ENCODE measurements at regions not wholly inside any gene's neighbourhood (a gene's known extent, or its start where the extent isn't known, plus 50 kb on each side); places are given as distances from the start of the nearest gene placed in this dataset.

DNA sequence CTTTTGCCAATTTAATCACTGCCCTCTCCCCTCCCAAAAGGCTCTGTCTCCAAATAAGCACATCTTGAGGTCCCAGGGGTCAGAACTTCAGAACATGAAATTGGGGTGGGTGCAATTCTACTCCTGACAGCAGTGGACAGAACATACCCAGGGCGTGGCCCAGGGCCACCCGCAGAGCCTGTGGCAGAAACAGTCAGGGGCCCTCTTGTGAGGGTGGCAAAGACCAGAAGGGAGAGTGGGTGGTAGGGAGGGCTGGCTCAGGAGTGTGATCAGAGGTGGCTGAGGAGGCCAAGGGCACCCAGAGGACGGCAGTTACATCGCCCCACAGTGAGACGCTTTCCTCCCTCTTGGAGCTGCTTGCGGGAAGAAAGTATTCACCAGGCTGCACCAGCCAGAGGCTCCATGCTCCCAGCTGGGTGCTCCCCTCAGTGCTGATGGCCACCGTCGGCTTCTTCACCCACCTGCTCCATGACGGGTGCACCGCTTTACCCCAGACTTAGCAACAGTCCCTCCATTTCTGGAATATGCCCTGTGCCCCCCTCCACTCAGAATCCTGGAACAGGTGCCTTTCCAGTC is 1388.0 kb downstream of the BRD1 start:
- no peak for DNase-seq
- Mint-ChIP-seq H3K36me3 (ENCODE audit: low read depth) (no peaks in the 10 kb centered on the region), H3K4me1 (no peaks in the 10 kb centered on the region), H3K4me3 (no peak overlapping the region), H3K27ac (no peak overlapping the region), H3K27me3 (no peaks in the 10 kb centered on the region), H3K9me3 (no peaks in the 10 kb centered on the region)
- POLR2A ChIA-PET = no interaction called here
- CTCF ChIA-PET = no interaction called here

DNA sequence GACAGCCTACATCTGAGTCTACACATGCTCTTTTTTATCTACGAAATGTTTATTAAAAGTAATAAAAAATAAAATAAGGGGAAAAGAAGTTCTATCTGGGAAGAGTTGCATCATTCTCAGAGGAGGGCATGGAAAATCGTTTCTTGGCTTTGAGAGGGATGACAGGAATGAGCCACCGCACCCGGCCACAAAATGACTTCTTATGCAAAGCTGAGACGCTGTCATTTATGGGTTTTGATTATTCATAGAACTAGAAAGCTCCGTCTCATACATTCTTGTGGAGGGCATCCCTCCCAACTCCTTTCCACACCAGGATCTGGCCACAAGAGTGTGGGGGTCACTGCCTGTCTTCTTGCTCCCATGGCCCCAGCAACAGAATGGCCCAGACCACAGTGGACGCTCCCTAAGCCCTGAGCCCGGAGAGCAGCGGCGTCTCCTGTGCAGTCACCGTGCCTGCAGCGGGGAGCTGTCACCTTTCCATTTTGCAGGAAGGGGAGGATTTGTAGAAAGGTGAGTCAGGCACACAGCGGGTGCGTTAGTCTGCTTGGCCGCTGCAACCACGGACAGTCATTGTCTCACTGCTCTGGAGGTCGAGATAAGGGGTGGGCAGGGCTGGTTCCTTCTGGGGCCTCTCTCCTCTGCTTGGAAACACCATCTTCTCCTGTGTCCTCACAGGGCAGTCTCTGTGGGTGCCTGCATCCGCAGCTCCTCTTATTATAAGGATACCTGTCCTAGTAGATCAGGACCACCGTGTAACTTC is 1388.7 kb downstream of the BRD1 start:
- Mint-ChIP-seq H3K36me3 (ENCODE audit: low read depth) (no peaks in the 10 kb centered on the region), H3K9me3 (no peaks in the 10 kb centered on the region), H3K27me3 (no peaks in the 10 kb centered on the region), H3K4me3 (no peak overlapping the region), H3K4me1 (no peaks in the 10 kb centered on the region), H3K27ac (no peak overlapping the region)
- POLR2A ChIA-PET = no interaction called here
- CTCF ChIA-PET = no interaction called here
- no peak for DNase-seq

DNA sequence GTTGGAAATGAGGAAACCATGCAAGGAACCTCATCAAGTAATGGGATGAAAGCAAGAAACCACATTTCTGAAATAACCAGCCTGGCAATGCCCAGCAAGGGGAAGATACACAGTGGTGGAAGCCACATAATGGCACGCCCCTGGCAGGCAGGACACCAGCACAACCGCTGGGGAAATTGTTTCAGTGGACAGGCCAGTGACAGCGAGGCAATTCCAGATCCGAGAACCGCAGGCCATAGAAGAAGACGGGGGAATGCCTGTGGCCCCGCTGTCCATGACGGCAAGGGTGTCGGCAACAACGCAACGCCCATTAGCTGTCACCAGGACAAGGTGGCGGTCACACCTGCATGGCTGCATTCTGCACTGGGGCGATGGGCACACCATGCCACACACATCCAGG is 1389.6 kb downstream of the BRD1 start:
- CTCF ChIA-PET = no interaction called here
- H3K36me3 Mint-ChIP-seq (ENCODE audit: low read depth) = no peaks in the 10 kb centered on the region
- POLR2A ChIA-PET = no interaction called here
- H3K4me1 Mint-ChIP-seq = no peaks in the 10 kb centered on the region
- H3K9me3 Mint-ChIP-seq = no peaks in the 10 kb centered on the region
- no peak for DNase-seq
- no peak overlapping the region for H3K4me3 Mint-ChIP-seq
- H3K27ac Mint-ChIP-seq = no peak overlapping the region
- no peaks in the 10 kb centered on the region for H3K27me3 Mint-ChIP-seq

DNA sequence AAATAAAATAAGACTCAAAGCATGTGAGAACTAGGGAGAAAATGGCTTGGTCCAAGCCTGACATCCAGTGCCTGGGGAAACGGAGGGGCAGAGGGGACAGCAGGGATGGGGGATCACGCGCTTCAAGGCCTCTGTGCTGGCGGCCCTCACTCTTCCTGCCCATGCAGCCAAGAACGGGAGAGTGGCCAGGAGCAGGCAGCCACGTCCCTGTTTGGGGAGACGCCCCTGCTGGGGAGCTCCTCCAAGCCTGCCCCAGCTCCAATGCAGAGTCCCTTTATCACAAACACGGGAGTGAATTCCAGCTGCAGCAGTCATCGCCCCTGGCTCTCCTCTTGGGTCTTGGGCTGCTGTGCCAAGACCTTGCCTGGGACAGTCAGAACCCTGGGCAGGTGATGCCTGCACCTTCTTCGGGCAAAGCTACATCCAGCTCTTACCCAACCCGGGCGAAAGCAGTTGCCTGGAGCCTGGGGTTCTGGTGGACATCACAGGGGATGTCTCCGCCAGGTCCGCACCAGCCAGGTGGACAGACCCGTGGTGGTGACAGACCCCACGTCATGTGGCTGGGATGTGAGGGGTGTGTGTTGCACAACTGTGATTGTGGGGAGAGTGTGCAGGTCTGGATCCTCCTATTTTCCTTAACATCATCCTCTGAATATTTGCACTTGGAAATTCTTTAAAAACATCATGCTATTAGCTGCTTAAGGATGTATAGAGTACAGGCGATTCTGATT is 1391.3 kb downstream of the BRD1 start:
- Mint-ChIP-seq H3K4me3 (no peak overlapping the region), H3K36me3 (ENCODE audit: low read depth) (no peaks in the 10 kb centered on the region), H3K9me3 (no peaks in the 10 kb centered on the region), H3K27me3 (no peaks in the 10 kb centered on the region), H3K27ac (no peak overlapping the region), H3K4me1 (no peaks in the 10 kb centered on the region)
- ChIA-PET POLR2A (no interaction called here), CTCF (no interaction called here)
- no peak for DNase-seq

DNA sequence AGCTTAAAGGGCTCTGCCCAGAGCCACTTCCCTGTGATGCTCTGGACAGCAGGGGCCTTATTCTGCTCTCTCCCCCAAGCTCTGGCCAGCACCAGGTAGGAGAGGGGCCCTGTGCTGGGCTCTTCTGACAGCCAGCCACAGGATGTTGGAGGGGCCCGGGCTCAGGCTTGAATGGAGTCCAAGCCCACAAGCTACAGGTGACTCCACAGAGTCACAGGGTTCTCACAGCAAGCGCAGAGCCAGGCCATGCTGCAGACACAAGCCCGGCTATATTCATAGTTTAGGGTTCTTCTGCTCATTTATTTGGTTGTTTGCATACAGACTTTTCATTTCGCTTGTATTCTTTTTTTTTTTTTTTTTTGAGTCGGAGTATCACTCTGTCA is 1392.8 kb downstream of the BRD1 start:
- H3K27me3 Mint-ChIP-seq = no peaks in the 10 kb centered on the region
- ChIA-PET CTCF (no interaction called here), POLR2A (no interaction called here)
- H3K4me1 Mint-ChIP-seq = no peaks in the 10 kb centered on the region
- no peaks in the 10 kb centered on the region for H3K9me3 Mint-ChIP-seq
- no peaks in the 10 kb centered on the region for H3K36me3 Mint-ChIP-seq (ENCODE audit: low read depth)
- no peak overlapping the region for H3K4me3 Mint-ChIP-seq
- no peak overlapping the region for H3K27ac Mint-ChIP-seq
- no peak for DNase-seq

DNA sequence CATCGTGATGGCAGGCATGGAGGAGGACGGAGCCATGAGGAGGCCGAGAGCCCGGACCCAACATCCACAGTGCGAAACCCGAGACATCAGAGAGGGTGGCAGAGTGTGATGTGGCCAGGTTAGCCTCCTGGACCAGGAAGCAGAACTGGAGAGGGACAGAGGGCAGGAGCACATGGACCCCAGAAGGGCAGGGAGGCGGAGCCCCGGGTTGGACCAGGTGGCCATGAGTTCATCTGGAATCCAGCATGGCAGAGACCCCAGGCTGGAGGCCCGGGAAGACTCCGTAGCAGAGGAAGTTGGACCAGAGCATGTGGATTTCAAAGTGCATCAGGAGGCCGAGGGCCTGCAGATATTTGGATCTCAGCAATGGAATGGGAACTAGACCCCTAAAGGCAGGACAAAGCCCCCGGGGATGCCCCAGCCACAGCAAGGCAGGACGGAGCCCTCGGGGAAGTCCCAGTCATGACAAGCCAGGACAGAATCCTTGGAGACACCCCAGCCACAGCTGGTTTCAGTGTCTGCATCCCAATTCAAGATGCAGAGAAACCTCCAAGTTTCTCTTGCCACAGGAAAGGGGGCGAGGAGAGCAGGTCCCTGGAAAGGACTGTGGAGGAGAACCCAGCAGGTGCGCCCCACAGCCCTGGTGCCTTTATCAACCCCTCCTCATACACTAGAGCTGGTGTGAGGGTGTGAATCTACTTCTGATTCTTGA is 1393.4 kb downstream of the BRD1 start:
- no peaks in the 10 kb centered on the region for H3K36me3 Mint-ChIP-seq (ENCODE audit: low read depth)
- no peaks in the 10 kb centered on the region for H3K9me3 Mint-ChIP-seq
- no peak overlapping the region for H3K27ac Mint-ChIP-seq
- POLR2A ChIA-PET = no interaction called here
- CTCF ChIA-PET = no interaction called here
- no peaks in the 10 kb centered on the region for H3K27me3 Mint-ChIP-seq
- H3K4me1 Mint-ChIP-seq = no peaks in the 10 kb centered on the region
- H3K4me3 Mint-ChIP-seq = no peak overlapping the region
- no peak for DNase-seq

DNA sequence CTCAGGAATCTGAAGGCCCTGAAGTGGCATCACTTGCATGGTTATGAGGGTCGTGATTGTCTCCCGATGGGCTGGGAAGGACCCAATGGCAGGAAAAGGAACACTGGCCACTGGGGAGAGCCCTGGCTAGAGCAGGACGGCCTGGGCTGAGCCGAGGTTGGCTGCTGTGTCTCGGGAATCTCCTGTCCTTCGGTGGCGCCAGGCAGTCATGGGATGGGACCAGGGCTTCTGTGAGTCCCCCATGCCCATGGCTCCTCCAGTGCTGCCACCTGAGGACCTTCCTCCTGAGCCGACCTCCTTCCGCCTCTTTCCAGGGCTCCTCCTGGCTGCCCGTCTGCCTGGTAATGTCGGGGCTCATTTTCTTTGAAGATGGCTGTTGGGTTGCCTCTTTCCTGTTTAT is 1394.0 kb downstream of the BRD1 start:
- ChIA-PET CTCF (no interaction called here), POLR2A (no interaction called here)
- Mint-ChIP-seq H3K36me3 (ENCODE audit: low read depth) (no peaks in the 10 kb centered on the region), H3K9me3 (no peaks in the 10 kb centered on the region), H3K27me3 (no peaks in the 10 kb centered on the region), H3K4me3 (no peak overlapping the region), H3K27ac (no peak overlapping the region), H3K4me1 (no peaks in the 10 kb centered on the region)
- DNase-seq = no peak

DNA sequence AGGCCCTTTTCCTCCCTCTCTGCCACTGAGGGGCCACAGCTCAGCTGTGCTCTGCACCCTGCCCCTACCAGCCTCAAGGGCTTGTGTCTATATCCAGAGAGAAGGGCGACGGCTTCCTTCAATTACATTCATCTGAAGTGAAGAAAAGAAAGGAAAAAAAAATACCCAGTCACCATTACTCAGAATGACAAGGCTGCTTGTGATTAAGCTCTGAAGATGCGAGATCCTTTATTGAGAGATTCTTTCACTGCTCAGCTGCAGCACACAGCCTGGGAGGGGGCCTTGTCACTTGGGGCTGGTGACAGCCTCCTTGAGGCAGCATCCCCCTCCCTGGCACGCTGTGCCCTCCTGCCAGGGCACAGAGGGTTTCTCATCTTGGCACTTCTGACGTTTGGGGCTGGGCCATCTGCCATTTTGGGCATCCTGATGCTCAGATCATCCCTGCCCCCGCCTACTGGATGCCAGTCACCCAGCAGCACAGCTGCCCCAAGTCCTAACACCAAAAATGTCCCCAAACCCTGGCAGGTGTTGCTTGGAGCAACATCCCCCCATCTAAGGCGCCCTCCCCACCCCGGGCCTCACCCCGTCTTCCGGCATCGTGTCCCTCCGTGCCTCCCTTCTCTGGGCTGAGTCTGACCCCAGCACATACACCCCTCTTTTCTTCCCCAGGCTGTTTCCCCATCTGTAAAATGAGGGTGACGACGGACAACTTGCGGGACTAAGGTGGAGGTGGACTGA is 1394.7 kb downstream of the BRD1 start:
- Mint-ChIP-seq H3K4me3 (no peak overlapping the region), H3K9me3 (no peaks in the 10 kb centered on the region), H3K27ac (no peak overlapping the region), H3K4me1 (no peaks in the 10 kb centered on the region), H3K36me3 (ENCODE audit: low read depth) (no peaks in the 10 kb centered on the region), H3K27me3 (no peaks in the 10 kb centered on the region)
- CTCF ChIA-PET = no interaction called here
- POLR2A ChIA-PET = no interaction called here
- DNase-seq = no peak

DNA sequence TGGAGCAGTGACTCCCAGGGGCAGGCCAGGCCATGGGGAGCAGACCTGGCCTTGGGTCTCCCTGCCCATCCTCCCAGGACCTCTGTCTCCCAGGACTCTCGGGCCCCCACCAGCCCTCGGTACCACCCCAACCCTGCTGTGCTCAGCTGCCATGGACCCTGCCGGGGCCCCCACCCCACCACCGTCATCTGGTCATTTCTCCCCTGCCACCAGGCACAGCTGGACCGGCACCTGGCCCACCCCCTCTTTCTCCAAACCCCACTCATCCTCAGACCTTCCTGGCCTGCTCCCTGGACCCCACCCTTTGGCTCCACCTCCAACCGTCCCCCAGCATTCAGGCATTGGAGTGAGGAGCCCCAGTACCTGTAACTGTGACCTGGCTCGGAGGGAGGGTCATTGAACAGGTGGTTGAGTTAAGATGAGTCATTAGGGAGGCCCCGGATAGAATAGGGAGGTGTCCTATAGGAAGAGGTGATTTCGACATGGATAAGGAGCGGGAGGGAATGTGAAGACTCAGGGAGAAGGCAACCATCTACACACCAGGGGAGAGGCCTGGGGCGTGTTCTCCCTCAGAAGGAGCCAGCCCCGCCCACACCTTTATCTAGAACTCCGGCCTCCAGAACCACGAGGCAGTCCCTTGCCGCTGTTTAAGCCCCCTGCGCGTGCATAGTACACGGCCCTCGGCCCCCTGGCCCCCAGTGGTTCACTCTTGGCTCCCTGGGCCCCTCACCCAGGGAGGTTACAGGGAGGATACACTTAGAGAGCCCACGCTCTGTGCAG is 1395.9 kb downstream of the BRD1 start:
- Mint-ChIP-seq H3K27me3 (no peaks in the 10 kb centered on the region), H3K36me3 (ENCODE audit: low read depth) (no peaks in the 10 kb centered on the region), H3K4me1 (no peaks in the 10 kb centered on the region), H3K4me3 (no peak overlapping the region), H3K9me3 (no peaks in the 10 kb centered on the region), H3K27ac (no peak overlapping the region)
- DNase-seq = no peak
- POLR2A ChIA-PET = no interaction called here
- CTCF ChIA-PET = no interaction called here

DNA sequence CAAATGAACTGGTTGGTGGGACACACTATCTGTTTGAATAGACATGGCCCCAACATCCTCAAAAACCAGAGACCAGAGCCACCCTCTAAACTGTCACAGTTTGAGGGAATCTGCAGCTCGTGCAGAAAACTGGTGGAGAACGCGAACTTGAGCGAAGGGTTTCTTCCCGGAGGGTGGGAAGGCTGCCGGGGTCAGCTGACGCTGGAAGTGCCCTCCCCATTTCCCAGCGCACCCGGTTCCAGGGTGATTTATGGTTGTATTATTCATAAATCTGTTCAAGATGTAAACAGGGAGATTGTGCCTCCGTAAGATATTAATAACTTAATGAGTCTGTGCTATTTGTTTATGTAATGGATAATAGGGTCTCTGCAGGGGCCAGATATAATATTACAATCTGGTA is 1396.7 kb downstream of the BRD1 start:
- Mint-ChIP-seq H3K9me3 (no peaks in the 10 kb centered on the region), H3K4me3 (no peak overlapping the region), H3K4me1 (no peaks in the 10 kb centered on the region), H3K27me3 (no peaks in the 10 kb centered on the region), H3K27ac (no peak overlapping the region), H3K36me3 (ENCODE audit: low read depth) (no peaks in the 10 kb centered on the region)
- ChIA-PET POLR2A (no interaction called here), CTCF (no interaction called here)
- no peak for DNase-seq

DNA sequence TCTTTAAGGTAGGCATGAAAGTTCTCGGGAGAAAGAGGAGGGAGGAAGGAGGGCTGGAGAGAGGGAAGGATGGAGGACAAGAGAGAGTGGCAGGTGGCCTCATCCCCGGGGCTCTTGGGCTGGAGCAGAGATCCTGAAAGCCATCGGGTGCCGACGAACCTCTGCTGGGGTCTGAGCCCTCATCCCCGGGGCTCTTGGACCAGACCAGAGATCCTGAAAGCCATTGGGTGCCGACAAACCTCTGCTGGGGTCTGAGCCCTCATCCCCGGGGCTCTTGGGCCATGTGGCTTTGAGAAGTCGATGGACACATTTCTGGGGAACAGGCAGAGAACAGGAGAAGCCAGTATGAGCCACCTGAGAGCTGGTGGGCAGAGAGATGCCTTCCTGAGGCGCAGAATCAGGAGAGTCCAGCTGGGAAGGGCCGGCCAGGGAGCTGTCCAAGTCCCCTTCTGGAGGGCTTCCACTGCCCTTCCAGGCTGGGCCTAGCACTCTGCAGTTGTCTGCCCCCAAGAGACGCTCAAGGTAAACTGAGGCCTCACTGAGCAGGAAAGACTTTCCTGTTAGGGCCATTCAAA is 1398.1 kb downstream of the BRD1 start:
- Mint-ChIP-seq H3K27me3 (no peaks in the 10 kb centered on the region), H3K36me3 (ENCODE audit: low read depth) (no peaks in the 10 kb centered on the region), H3K4me1 (no peaks in the 10 kb centered on the region), H3K9me3 (no peaks in the 10 kb centered on the region), H3K27ac (no peak overlapping the region), H3K4me3 (no peak overlapping the region)
- DNase-seq = no peak
- CTCF ChIA-PET = interaction anchor here (0.6 kb wide), 1 partner anchor 1275 kb away, joined by 3 read pairs; no protein-coding TSS in a partner anchor
- POLR2A ChIA-PET = no interaction called here

DNA sequence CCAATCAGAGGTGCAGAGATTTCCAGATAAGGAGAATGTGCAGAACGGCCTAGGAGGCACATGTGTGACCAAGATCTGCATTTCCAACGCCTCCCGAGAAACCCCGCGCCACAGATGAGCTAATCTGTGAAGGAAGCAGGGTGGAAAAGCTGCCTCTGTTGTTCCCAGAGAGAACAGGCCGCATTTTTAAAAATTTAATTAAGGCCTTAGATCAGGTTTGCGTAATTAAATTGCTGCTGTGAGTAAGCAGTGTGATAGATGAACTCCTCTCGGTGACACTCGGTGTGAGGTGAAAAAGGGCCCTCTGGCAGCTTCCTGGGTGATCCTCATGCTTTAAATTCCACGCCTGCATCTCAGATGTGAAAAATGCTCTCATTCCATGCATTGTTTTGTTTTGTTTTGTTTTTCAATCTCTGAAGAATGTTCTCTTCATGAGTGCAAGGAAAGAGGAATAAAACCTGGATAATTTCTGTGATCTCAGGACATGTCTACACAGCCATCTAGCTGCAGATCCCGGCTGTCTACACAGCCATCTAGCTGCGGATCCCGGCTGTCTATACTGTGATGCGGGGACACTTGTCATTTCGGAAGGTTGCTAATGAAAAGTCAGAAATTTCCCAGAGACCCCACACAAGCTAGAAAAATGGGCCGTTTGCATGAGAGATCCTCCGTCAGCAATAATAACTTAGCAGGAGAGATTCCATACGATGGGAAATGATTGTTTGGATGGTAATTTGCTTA is 1398.9 kb downstream of the BRD1 start:
- Mint-ChIP-seq H3K4me1 (no peaks in the 10 kb centered on the region), H3K4me3 (no peak overlapping the region), H3K36me3 (ENCODE audit: low read depth) (no peaks in the 10 kb centered on the region), H3K27ac (no peak overlapping the region), H3K9me3 (no peaks in the 10 kb centered on the region), H3K27me3 (no peaks in the 10 kb centered on the region)
- DNase-seq = no peak
- CTCF ChIA-PET = no interaction called here
- POLR2A ChIA-PET = no interaction called here

Measured in activated CD4-positive, alpha-beta T cell treated with anti-CD3 and anti-CD28 coated beads, Interleukin-2, amount 10 ng/mL, durations not matched to agents 7 days and 5 days (primary cell).